ENCODE measurements at regions not wholly inside any gene's neighbourhood (a gene's known extent, or its start where the extent isn't known, plus 50 kb on each side); places are given as distances from the start of the nearest gene placed in this dataset.

DNA sequence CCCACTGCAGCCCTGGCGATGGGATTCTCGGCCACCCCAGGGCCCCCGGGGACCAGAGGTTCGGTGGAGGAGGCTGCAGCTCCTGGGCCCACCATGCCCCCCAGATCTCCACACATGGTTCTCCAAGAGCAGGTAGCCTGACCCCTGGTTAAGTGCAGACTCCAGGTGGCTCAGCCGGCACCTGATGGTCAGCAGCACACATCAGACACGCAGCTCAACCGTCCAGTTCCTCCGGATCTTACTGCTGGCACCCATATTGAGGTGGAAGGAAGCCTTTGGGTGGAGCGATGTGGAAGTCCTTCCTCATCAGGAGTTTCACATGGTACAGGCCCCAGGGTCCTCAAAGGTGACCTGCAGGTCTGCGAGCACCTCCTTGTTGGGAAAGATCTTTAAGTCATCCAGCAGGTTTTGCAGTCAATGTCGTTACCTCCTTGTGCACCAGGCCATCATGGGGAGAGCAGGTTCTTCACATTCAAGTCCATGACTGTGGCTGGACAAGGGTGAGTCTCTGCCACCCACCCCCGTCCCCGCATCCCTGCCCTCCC lies 74.2 kb upstream of the EEPD1 start:
- no peak for DNase-seq

- DNase-seq: no peak
These were observed 73.5 kb upstream of the EEPD1 start for GRCh38 chr7:36079446-36080025.

GRCh38 chr7:36080843-36081242 lies 72.2 kb upstream of the EEPD1 start:
- DNase-seq: no peak

GRCh38 chr7:36082216-36082615 lies 70.8 kb upstream of the EEPD1 start:
- DNase-seq: no peak

- DNase-seq: no peak
These were observed 70.1 kb upstream of the EEPD1 start for GRCh38 chr7:36082910-36083309.

DNA sequence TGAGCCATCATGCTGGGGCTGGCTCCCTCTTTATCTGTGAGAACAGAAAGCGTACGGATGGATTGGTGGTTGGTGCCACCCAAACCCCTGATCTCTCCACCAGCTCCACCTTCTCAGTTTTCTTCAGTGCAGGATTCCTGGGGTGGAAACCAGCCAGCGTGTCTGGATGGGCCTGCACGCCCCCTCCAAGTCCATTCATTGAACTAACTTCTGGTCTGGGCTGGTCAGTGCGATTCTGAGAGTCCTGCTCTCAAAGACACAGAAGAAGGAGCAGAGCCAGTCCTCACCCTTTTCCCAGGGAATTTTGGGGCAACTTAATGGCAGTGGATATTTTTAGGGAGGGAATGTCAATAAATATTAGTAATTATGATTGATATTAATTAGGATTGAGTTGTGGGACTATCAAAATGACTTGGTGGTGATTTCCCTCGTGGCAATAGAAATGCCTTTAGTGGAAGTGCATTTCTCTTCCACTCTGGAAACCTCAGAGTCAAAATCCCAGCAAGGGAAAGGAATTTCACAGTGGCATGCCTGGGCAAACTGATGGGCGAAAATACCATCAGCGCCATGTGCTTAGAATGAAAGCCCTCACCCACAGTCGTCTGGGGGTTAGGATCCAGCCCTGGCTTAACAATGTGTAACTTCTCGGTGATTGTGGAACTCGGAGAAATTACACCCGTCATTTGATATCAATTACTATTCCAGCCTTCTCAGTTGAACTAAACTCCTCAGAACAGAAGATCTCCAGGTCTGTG lies 69.3 kb upstream of the EEPD1 start:
- no peak for DNase-seq

DNA sequence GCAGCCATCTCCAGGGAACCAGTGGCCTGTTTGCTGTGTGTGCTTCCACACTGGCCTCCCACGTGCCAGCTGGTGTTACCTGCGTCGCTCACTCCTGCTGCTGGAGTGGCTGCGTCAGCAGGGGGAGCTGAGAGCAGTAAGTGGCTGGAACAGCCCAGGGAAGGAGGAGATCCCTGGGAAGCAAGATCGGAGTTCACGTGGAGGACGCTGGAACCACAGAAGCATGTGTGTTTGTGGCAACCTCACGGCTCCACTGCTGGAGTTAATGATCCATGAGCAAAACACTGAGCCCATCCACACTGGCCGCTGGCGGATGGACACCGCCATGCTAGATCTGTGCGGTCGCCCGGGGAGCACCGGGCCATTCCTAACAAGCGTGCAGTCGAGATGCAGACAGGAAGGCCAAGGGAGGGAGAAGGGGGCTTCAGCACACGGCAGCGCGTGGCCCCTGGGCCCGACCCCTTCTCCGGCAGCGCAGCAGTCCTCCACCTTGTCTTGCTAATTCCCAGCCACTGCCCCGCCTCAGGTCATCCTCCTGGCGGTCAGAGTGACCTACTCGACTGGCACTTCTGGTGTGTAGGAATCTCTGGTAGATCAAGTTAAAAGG lies 68.5 kb upstream of the EEPD1 start:
- DNase-seq: no peak

- DNase-seq: no peak
These were observed 68.0 kb upstream of the EEPD1 start for GRCh38 chr7:36085096-36085495.

DNA sequence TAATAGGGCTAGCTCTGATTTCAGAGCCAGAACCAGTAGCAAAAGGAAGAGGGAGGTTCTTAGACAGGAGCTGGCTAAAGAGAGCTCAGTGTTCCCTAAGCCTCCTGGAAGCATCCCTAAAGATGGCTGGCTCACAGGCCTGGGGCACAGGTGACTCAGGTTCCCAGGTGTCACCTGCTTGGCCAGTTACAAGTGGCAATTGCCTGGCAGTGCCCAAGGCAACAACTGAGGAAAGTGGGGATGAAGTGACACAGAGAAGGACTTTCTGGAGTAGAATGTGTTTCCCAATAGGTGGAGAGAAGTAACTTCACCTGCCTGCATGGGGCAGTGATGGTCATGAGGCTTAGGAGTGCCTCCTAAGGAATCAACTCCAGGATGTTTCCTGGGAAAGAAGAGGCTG lies 66.5 kb upstream of the EEPD1 start:
- no peak for DNase-seq

DNA sequence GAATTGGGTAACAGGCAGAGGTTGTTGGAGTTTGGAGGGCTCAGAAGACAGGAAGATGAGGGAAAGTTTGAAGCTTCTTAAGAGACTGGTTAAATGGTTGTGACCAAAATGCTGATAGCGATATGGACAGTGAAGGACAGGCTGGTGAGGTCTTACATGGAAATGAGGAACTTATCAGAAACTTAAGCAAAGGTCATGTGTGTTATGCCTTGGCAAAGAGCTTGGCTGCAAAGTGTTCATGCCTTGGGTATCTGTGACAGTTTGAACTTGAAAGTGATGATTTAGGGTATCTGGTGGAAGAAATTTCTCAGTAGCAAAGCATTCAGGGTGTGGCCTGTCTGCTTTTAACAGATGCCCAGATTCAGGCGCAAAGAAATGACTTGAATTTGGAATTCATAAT lies 64.5 kb upstream of the EEPD1 start:
- no peak for DNase-seq

- no peak for DNase-seq
These were observed 64.1 kb upstream of the EEPD1 start for GRCh38 chr7:36088966-36089365.

- DNase-seq: no peak
These were observed 61.8 kb upstream of the EEPD1 start for GRCh38 chr7:36090976-36091873.

DNA sequence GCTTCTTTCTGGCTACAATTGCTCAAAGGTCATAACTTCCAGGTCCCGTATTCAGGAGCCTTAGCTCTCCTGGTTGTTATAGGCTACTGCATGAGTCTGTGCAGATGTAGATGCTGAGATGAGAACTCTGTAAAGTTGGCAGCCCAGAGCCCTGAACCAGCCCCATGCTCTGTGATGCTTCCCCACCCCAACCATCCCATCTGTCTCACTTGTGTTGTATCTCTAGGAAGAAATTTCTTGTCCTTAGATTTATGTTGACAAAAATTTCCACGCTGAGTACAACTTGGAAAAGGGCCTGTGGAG lies 61.2 kb upstream of the EEPD1 start:
- no peak for DNase-seq

DNA sequence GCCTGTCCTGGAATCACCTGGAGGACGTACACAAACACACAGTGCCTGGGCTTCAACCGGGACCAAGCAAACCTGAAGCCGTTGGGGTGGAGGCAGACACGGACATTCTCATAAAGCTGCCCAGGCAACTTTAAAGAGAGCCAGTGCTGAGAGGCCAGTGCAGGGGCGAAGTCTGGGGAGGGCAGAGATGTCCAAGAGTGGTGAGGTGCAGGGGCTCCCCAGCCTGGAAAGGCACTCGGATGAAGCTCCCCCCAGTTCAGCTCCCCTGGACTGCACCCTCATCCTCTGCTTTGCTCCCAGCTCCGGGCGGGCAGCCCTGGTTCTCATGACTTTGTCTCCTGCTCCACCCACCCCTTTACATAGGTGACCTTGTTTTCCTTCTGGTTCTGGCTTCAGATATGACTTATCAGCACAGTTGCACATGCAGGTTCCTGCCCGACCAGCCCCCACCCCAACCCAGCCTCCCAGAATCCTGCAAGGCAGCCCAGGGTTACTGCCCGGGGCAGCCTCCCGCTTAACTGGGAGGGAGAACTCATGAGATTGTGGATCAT lies 60.8 kb upstream of the EEPD1 start:
- DNase-seq: no peak

DNA sequence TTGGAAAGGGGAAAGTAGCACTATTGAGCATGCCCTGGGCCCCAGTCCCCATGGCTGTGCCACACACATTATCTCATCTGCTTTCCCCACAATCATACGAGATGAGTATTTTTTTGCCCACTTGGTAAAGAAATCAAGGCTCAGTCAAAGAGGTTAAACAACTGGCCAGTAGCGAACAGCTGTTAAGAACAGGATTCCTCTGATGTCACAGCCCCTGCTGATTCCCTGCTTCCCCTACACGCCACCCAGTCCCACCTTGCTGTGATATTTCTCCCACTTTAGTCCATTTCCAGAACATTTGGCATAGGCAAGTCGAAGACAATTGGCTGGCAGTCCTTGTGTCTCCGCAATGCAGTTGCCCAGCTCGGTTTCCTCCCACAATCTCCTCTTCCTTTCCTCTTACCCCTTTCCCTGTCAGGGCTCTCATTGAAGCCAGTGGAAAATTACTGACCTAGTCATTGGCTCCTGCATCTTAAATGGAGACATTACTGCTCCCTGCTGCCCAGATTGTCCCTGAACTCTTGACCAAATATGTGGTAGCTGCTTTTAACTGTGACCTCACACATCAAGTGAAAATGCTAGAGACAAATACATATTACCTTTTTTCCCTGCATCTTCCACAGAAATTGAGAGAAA lies 56.5 kb upstream of the EEPD1 start:
- DNase-seq: no peak

DNA sequence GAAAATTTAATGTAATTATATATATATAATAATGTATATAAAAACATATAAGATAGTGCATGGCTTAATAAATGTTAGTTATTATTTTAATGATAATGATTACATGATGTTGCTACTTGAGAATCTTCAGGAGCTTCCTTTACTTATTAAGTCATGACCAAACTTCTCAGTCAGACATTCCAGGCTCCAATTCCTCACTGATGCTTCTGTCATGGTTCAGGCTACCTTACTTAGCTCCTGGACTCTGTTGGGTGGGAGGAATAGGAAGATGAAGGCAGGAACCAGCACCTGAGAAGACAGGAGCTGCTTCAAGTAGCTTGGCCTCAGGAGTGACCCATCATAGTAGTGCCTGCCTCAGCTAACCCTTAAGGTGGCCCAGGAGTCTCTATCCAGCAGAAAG lies 55.0 kb upstream of the EEPD1 start:
- no peak for DNase-seq

DNA sequence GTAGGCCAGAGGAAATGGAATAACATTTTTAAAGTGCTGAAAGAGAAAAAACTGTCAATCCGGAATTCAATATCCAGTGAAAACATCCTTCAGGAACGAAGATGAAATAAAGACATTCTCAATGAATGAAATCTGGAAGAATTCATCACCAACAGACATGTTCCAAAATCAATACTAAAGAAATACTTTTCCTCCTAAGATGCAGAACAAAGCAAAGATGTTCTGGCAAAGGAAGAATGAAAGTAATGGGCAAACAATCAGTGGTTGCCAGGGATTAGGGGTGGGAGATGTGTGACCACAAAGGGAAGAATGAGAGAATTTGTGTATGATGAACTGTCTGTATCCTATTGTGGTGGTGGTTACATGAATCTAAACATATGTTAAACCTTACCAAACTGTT lies 52.8 kb upstream of the EEPD1 start:
- no peak for DNase-seq

GRCh38 chr7:36100634-36101033 lies 52.4 kb upstream of the EEPD1 start:
- DNase-seq: no peak
